GM21381 (cell line): ENCODE measurements at regions not wholly inside any gene's neighbourhood (a gene's known extent, or its start where the extent isn't known, plus 50 kb on each side); places are given as distances from the start of the nearest gene placed in this dataset.
"Not testable (repeated sequence)": the region's sequence is repeated elsewhere in the genome, so short reads cannot be mapped to it uniquely, and the experiment has no call there.

ENCODE experiments used
- ATAC-seq: cut with Tn5 transposase; IDR thresholded peaks from one replicate; pipeline ENCODE4 v1.9.1; 2021; ENCODE audit warnings: mild to moderate bottlenecking, moderate library complexity; ENCODE audit not compliant: unreplicated experiment

GRCh38 chr2:76073992-76074604 lies 363.4 kb upstream of the GCFC2 start:
- ATAC-seq = no peak

GRCh38 chr2:76050196-76050595 lies 339.5 kb upstream of the GCFC2 start:
- no peak for ATAC-seq

- ATAC-seq = no peak
These were observed 334.0 kb upstream of the GCFC2 start for GRCh38 chr2:76044701-76045100.

GRCh38 chr2:76039505-76039904 lies 328.8 kb upstream of the GCFC2 start:
- no peak for ATAC-seq

GRCh38 chr2:76027761-76028160 lies 317.0 kb upstream of the GCFC2 start:
- no peak for ATAC-seq

- no peak for ATAC-seq
These were observed 308.4 kb upstream of the GCFC2 start for GRCh38 chr2:76019128-76019527.

GRCh38 chr2:76009484-76009883 lies 298.8 kb upstream of the GCFC2 start:
- no peak for ATAC-seq

- ATAC-seq = peak; percentile 66
These were observed 297.4 kb upstream of the GCFC2 start for GRCh38 chr2:76008001-76008702.

- ATAC-seq = no peak
These were observed 289.7 kb upstream of the GCFC2 start for GRCh38 chr2:76000425-76000824.

GRCh38 chr2:75998451-75998850 lies 287.7 kb upstream of the GCFC2 start:
- no peak for ATAC-seq

GRCh38 chr2:75994759-75995158 lies 284.0 kb upstream of the GCFC2 start:
- ATAC-seq = no peak

GRCh38 chr2:75988622-75989021 lies 277.9 kb upstream of the GCFC2 start:
- not testable (repeated sequence) for ATAC-seq

GRCh38 chr2:75986617-75987016 lies 275.9 kb upstream of the GCFC2 start:
- ATAC-seq = no peak

GRCh38 chr2:75982719-75983118 lies 272.0 kb upstream of the GCFC2 start:
- ATAC-seq = no peak

GRCh38 chr2:75964646-75965045 lies 253.9 kb upstream of the GCFC2 start:
- no peak for ATAC-seq

GRCh38 chr2:75960472-75961009 lies 249.8 kb upstream of the GCFC2 start:
- ATAC-seq = no peak

GRCh38 chr2:75959724-75960471 lies 249.2 kb upstream of the GCFC2 start:
- ATAC-seq = no peak

GRCh38 chr2:75954761-75955160 lies 244.0 kb upstream of the GCFC2 start:
- ATAC-seq = no peak

GRCh38 chr2:75952173-75952572 lies 241.5 kb upstream of the GCFC2 start:
- no peak for ATAC-seq

GRCh38 chr2:75949385-75950030 lies 238.8 kb upstream of the GCFC2 start:
- no peak for ATAC-seq

GRCh38 chr2:75936311-75936710 lies 225.6 kb upstream of the GCFC2 start:
- no peak for ATAC-seq
